HG03460 (cell line): ENCODE measurements at regions not wholly inside any gene's neighbourhood (a gene's known extent, or its start where the extent isn't known, plus 50 kb on each side); places are given as distances from the start of the nearest gene placed in this dataset.

ENCODE experiments used
- ATAC-seq: cut with Tn5 transposase; IDR thresholded peaks from one replicate; pipeline ENCODE4 v1.9.1; 2021; ENCODE audit not compliant: unreplicated experiment

- no peak for ATAC-seq
Measured at GRCh38 chrX:129188231-129188630, 335.1 kb downstream of the SMARCA1 start.

- no peak for ATAC-seq
Measured at GRCh38 chrX:129176710-129177109, 346.6 kb downstream of the SMARCA1 start.

DNA sequence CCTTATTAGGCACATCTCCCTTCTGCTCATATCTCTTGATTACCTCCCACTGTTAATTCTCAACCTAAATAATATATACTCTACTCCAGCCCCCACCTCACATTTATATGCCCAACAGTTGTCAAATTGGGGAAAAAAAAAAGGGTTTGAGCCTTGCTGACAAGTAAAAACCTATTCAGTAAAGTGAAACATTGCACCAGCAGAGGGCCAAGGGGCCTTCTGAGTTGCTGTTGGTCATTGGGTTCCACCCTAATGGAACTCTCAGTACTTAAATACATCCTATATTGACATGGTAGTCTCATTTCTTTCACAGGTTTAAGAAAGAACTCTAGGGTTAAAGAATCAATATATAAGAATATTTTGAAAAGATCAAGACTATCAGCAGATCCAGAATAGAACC, 362.2 kb downstream of the SMARCA1 start:
- ATAC-seq = no peak

DNA sequence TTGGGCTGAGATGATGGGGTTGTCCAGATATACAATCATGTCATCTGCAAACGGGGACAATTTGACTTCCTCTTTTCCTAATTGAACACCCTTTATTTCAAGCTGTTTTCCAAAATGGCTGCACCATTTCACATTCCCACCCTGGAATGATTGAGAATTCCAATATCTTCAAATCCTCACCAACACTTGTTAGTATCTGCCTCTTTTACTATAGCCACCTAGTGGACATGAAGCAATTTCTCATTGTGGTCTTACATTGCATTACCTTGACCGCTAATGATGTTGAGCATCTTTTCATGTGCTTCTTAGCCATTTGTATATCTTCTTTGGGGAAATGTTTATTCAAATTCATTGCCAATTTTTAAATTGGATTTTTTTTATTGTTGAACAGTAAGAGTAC, 364.8 kb downstream of the SMARCA1 start:
- no peak for ATAC-seq

- no peak for ATAC-seq
Measured at GRCh38 chrX:129145840-129146272, 377.4 kb downstream of the SMARCA1 start.

DNA sequence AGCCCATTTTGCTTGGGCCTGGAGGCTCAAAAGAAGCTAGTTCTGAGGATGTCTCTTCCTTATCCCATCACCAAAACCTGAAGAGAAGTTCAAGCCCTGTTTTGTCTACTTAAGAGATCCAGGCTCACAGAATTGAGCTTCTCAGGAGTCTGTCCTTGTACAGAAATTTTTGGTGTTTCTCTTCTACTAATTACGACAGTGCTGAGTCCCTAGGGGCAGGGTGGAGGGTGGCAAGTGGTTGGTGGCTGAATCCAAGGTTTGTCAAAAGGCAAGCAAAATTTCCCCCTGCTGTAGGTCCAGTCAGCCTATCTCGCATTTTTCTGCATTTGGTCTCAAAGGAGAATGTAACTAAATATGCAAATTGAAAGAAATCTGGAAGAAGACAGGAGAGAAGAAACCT, 377.9 kb downstream of the SMARCA1 start:
- ATAC-seq = no peak

GRCh38 chrX:129144172-129145038, 378.9 kb downstream of the SMARCA1 start:
- ATAC-seq = no peak

GRCh38 chrX:129139837-129140598, 383.3 kb downstream of the SMARCA1 start:
- no peak for ATAC-seq

DNA sequence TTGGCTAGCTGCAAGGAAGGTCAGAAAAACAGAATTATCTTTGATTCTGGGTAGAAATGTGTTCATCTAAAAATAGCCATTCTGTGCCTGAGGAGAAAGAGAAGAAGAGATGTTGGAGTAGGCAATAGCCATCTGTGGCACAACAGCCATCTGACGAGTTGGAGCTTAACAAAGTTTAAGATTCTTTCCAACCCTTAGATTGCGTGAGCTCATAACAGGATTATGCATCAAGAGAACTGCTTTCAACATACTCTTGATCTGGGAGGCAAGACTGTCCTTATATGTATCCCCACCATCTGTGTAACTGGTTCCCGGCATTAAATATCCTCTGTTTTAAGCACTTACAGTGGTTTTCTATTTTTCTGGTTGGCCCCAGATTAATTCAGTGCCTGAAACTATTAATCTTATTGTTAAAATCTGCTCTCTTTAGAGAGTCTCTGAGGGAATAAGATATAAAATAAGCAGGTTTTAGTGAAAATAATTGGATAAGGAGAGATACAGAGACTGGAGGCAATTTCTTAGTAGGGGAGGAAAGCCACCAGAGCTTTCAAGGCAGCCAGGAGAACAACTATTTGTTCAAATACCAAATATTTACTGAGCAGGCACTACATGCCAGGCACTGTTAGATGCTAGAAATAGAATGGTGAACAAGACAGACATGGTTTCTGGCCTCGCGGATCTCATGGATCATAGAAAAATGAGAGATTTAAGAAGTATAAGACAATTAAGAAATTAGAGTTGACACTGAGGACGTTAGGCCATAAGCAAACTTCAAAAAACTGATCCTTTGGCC, 398.0 kb downstream of the SMARCA1 start:
- ATAC-seq = no peak

DNA sequence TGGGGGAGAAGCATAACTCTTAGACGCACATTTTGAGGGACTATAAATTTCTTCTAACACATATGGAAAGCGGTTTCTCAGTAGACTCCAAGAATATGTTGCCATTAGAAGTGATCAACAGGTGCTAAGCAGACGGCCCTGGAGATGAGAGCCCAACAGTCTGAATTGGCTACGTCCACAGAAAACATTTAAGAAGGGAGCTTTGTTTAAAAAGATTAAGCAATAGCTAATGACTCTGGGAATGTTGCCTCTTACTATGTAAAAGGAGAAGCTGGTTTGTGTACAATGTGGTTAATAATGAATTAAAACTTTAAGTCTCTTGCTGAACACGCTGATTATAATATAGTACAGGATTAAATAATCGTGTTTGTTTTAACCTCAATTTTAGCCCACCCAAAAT, 399.5 kb downstream of the SMARCA1 start:
- ATAC-seq = no peak

DNA sequence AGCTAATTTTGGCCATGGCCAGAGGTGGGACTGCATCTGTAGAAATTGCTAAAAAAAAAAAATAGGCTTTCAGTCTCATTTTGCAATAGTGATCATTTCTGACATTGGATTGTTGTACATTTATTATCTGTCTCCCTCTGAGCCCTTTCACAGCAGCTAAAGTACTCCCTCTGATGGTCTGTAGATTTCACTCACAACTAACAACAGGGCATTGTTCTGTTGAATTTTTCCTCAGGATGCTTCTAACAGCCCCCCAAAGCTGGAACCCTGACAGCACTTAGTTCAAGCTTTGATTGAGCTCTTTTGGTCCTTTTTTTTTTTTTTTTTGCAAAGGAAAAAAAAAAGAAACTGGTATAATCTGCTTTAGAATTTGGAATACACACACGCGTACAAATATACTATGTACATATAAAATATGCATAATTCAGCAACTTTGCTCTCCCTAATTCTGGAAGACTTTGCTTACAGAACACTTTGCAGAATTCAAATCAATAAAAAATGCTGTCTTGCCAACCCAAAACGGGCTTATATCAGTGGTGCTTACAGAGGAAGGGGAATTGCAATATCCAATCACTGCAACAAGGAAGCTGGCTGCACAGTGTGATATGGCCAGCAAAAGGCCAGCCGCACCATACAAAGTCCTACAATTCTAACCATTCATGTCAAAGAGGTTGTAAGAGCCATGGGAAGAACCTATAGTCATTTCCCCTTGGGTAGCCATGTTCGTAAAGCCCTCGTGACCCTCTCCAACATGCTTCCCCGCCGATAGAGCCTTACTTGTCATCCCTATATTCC, 406.4 kb downstream of the SMARCA1 start:
- no peak for ATAC-seq

DNA sequence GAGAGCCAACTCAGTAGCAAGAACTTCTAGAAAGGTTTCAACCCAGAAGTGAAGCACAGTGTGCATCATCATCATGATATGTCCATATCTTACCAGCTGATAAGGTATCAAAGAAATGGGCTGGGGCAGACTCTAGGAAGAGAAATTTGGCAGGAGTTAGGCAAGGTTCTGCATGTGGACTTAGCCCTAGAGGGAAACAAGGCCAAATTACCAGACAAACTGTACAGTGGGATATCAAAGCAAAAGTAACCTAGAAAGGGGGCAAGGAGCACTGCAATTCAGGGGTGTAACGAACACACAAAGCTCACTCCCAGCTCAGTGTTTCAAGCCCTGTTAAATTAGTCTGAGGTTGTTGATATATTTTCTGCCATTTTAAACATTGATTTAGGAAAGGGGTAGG, 407.4 kb downstream of the SMARCA1 start:
- no peak for ATAC-seq

DNA sequence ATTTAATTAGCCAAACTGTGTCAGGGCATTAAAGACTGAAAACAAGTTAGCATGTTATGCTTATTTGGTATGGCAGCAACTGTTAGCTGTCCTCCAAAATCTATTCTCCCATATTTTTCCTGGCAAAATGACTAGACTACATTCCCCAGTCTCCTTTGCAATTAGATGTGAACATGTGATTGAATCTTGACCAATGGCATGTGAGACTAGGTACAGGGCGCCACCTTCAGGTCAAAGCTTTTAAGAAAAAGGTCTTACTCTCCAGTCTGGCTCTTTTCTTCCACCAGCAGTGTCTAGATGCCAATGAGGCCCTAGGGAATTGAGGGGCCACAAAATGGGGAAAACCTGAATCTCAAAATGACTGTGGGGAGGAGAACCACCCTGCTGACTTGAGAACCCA, 408.2 kb downstream of the SMARCA1 start:
- ATAC-seq = no peak

GRCh38 chrX:129111081-129111798, 412.1 kb downstream of the SMARCA1 start:
- ATAC-seq = no peak

- ATAC-seq = no peak
Measured at GRCh38 chrX:129108936-129109335, 414.4 kb downstream of the SMARCA1 start.

GRCh38 chrX:129099207-129099606, 424.1 kb downstream of the SMARCA1 start:
- no peak for ATAC-seq

DNA sequence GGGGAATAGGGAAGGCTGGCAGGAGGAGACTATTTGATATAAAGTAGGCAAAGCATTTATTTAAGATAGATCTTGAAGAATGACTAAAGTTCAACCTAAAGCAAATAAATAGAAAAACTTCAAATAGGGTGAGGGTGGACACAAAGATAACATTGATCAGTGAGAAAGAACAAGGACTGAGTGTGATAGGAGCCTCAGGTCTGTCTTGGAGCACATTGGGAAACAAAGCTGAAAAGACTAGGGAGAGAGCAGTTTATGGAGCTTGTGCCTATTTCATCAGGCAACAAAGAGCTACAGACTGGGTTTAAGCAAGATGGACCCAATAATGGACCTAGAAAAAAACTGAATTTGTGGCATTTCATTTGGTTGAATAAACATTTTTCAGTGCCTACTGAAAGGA, 425.6 kb downstream of the SMARCA1 start:
- no peak for ATAC-seq

GRCh38 chrX:129093706-129094105, 429.6 kb downstream of the SMARCA1 start:
- ATAC-seq = no peak

DNA sequence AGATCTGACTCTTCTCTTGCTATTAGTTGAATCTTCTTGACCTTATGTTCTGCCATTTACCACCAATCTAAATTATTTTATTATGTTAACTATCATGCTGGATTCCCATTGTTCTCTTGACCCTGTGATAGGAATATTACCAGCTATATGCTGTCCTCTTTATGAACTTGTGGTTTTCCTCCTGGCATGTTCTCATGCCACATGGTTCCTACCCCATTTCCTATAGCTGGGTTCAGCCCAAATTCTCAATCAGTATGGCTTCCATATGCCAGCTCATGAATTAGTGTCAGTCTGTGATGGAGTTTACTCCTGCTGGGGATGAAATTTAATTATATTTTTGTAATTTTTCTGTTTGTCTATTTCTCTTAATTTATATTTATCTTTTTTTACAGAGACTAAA, 430.5 kb downstream of the SMARCA1 start:
- no peak for ATAC-seq

GRCh38 chrX:129092242-129092641, 431.0 kb downstream of the SMARCA1 start:
- no peak for ATAC-seq
